Left lung (tissue), 4 donors: ENCODE measurements at regions not wholly inside any gene's neighbourhood (a gene's known extent, or its start where the extent isn't known, plus 50 kb on each side); places are given as distances from the start of the nearest gene placed in this dataset.

Experiments used
- ATAC-seq: fragments of 200-7000 bp; cut with Tn5 transposase; one replicate; pipeline ENCODE4 v1.9.1; 2020; ENCODE audit warnings: moderate library complexity
- DNase-seq, 4 donors: peaks; one replicate each; pipeline ENCODE4 v3.0.0-alpha.2; 2013 to 2020
- H3K27ac ChIP-seq, 2 donors: fragments of 200-600 bp; sonication (generic) in 1 of 2; one replicate each; pipeline versions ENCODE4 v1.5.0 to v1.8.0; 2020 to 2021
- H3K27me3 ChIP-seq, 2 donors: fragments of 200-600 bp; sonication (generic) in 1 of 2; one replicate each; pipeline versions ENCODE4 v1.5.0 to v1.8.0; 2020 to 2021
- H3K36me3 ChIP-seq, 2 donors: fragments of 200-600 bp; sonication (generic) in 1 of 2; one replicate each; pipeline versions ENCODE4 v1.5.0 to v1.8.0; 2020 to 2021
- H3K4me1 ChIP-seq, 2 donors: fragments of 200-600 bp; one replicate each; pipeline ENCODE4 v1.8.0; 2021
- H3K4me3 ChIP-seq, 2 donors: fragments of 200-600 bp; sonication (generic) in 1 of 2; one replicate each; pipeline versions ENCODE4 v1.5.0 to v1.8.0; 2020 to 2021; ENCODE audit warnings: mild to moderate bottlenecking in 1 of 2
- H3K9me3 ChIP-seq, 2 donors: fragments of 200-600 bp; sonication (generic) in 1 of 2; one replicate each; pipeline versions ENCODE4 v1.5.0 to v1.8.0; 2020 to 2021
- intact Hi-C, 2 donors: fragments of 100-400 bp; cut with DNase I; formaldehyde crosslinking; loops; one replicate each; pipeline versions ENCODE4 v1.11.2 to v1.14.2; 2022
- TF ChIP-seq, protein P1 (sequence below), 2 donors: fragments of 200-600 bp; sonication (generic) in 1 of 2; IDR thresholded peaks; one replicate each; pipeline versions ENCODE4 v1.5.0 to v1.8.0; 2021; ENCODE audit warnings: antibody characterized with exemption in 2 of 2
- donor health status: DM: no; HTN: yes; CAD: no.
- donor health status: DM: no; HTN: no; CAD: no.

DNA sequence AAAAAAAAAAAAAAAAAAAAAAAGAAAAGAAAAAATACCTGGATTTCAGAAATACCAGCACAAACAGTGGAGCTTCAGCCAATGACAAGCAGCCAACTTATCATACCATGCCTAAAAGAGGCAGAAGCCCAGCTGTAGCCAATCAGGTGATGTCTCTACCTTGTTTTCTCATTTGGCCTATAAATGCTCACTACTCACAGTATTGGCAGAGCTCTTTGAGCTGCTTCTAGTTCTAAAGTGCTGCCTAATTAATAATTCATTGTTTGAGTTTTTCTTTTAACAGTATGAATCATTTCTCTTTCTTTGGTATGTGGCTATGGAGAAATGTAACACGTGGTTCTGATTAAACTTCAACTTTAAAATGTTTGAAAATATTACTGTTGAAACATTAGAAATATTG is 188.8 kb upstream of the TECRL start:
- DNase-seq (no peak), ATAC-seq (no peak)
- Histone ChIP-seq H3K9me3 (no peaks in the 10 kb centered on the region), H3K4me1 (no peaks in the 10 kb centered on the region), H3K4me3 (no peak overlapping the region), H3K36me3 (no peaks in the 10 kb centered on the region), H3K27ac (no peak overlapping the region), H3K27me3 (no peaks in the 10 kb centered on the region)
- intact Hi-C loops: no loop called here
- TF ChIP-seq, protein P1, sequence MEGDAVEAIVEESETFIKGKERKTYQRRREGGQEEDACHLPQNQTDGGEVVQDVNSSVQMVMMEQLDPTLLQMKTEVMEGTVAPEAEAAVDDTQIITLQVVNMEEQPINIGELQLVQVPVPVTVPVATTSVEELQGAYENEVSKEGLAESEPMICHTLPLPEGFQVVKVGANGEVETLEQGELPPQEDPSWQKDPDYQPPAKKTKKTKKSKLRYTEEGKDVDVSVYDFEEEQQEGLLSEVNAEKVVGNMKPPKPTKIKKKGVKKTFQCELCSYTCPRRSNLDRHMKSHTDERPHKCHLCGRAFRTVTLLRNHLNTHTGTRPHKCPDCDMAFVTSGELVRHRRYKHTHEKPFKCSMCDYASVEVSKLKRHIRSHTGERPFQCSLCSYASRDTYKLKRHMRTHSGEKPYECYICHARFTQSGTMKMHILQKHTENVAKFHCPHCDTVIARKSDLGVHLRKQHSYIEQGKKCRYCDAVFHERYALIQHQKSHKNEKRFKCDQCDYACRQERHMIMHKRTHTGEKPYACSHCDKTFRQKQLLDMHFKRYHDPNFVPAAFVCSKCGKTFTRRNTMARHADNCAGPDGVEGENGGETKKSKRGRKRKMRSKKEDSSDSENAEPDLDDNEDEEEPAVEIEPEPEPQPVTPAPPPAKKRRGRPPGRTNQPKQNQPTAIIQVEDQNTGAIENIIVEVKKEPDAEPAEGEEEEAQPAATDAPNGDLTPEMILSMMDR (IDR thresholded peaks at IDR 0.05): no peak

DNA sequence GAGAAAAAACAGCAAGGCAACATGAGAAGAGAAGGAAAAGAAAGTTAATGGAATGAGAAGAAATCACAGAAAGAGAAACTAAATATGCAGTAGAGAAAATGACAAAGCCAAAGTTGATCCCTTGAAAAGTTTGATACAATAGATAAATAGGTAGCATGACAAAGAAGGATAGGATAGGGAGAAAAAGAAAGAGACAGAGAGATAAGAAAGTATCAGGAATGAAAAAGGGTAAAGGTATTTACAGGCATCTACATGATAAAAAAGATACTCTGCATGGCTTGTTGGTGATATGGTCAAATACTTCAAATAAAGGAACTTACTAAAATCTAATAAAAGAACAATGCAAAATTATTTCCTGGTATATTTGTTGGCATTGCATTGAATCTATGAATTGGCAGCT is 185.5 kb upstream of the TECRL start:
- no peak overlapping the region for H3K4me3 ChIP-seq
- ATAC-seq (no peak), DNase-seq (no peak)
- peaks cover 0 to 9% of the 10 kb centered on the region in 2 donors for H3K9me3 ChIP-seq
- no peak overlapping the region for H3K27ac ChIP-seq
- intact Hi-C loops: no loop called here
- H3K36me3 ChIP-seq: no peaks in the 10 kb centered on the region
- TF ChIP-seq, protein P1 (IDR thresholded peaks at IDR 0.05): no peak
- no peaks in the 10 kb centered on the region for H3K27me3 ChIP-seq
- no peaks in the 10 kb centered on the region for H3K4me1 ChIP-seq

DNA sequence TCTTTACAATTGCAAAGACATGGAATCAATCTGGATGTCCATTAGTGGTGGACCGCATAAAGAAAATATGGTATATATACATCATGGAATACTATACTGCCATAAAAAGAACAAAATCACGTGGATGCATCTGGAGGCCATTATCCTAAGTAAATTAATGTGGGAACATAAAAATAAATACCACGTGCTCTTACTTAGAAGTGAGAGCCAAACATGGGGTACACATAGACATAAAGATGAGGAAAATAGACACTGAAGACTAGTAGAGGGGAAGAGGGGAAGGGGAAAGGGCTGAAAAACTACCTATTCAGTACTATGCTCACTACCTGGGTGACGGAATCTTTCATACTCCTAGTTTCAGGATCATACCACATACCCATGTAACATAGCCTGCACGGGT is 179.3 kb upstream of the TECRL start:
- no peaks in the 10 kb centered on the region for H3K4me1 ChIP-seq
- no peak for ATAC-seq
- intact Hi-C loops: no loop called here
- H3K9me3 ChIP-seq: peaks cover 0 to 17% of the 10 kb centered on the region in 2 donors
- no peak for DNase-seq
- H3K27ac ChIP-seq: no peak overlapping the region
- TF ChIP-seq, protein P1 (IDR thresholded peaks at IDR 0.05): no peak
- no peaks in the 10 kb centered on the region for H3K36me3 ChIP-seq
- no peaks in the 10 kb centered on the region for H3K27me3 ChIP-seq
- no peak overlapping the region for H3K4me3 ChIP-seq

DNA sequence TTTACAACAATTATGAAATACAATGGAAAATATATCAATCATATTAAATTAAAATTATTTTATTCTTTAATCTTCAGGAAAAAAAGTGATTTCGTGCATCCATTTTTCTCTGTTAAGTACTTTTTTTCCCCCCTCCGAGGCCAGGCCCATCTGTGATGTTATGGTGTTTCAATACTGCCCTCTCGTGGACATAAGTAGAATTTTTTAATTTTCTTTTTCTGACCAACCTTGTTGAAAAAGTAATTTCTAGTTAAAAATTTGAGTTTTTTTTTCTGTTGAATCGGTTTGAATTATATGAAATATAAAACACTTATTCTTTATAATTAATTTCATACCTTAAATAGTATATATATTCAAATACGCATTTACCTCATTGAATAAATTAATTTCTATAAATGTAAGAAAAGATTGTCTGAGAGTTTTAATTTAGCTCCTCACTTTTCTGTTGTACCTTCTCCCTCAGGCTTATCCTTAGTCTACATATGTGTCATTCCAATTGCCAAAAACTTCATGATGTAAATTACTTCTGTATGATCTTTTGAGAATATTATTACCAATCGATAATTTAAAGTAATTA is 175.8 kb upstream of the TECRL start:
- peak in 1 of 4 donors; percentile 17 for DNase-seq
- Histone ChIP-seq H3K36me3 (no peaks in the 10 kb centered on the region), H3K27me3 (no peaks in the 10 kb centered on the region)

DNA sequence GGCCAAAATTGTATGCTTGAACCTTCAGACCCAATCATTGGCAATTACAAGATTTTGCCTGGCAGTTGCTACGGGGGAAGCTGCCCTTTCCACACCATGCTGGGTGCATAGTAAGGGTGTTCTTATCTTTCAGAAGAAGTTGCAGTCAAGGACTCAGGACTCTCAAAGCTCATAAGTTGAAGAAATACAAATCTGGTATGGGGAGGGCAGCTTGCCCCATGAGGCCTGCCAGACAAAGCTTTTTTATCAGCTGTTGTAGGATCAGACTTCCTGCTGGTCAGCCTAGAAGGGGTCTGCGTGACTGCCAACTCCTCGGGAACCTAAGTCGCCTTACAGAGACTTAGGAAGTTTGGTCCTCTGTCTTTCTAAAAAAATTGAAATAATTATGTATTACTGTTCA is 174.9 kb upstream of the TECRL start:
- H3K4me1 ChIP-seq: no peaks in the 10 kb centered on the region
- intact Hi-C loops: no loop called here
- no peaks in the 10 kb centered on the region for H3K27me3 ChIP-seq
- TF ChIP-seq, protein P1 (IDR thresholded peaks at IDR 0.05): no peak
- ATAC-seq (no peak), DNase-seq (no peak)
- H3K27ac ChIP-seq: no peak overlapping the region
- no peaks in the 10 kb centered on the region for H3K36me3 ChIP-seq
- H3K4me3 ChIP-seq: no peak overlapping the region
- H3K9me3 ChIP-seq: peaks cover 0 to 2% of the 10 kb centered on the region in 2 donors

More for the DNA sequence above, 175.8 kb upstream of the TECRL start:
- Histone ChIP-seq H3K27ac (no peak overlapping the region), H3K4me3 (no peak overlapping the region), H3K4me1 (no peaks in the 10 kb centered on the region), H3K9me3 (peaks cover 0 to 12% of the 10 kb centered on the region in 2 donors)
- TF ChIP-seq, protein P1 (IDR thresholded peaks at IDR 0.05): peak; percentile 28 to 52
- intact Hi-C loops: no loop called here
- no peak for ATAC-seq
